ENCODE measurements at regions not wholly inside any gene's neighbourhood (a gene's known extent, or its start where the extent isn't known, plus 50 kb on each side); places are given as distances from the start of the nearest gene placed in this dataset.

- no peak for DNase-seq (ENCODE audit: low read depth)
Measured at GRCh38 chr2:221833966-221834365, 261.9 kb upstream of the EPHA4 start.

- no peak for DNase-seq (ENCODE audit: low read depth)
Measured at GRCh38 chr2:221831051-221831450, 258.9 kb upstream of the EPHA4 start.

- no peak for DNase-seq (ENCODE audit: low read depth)
Measured at GRCh38 chr2:221822416-221822815, 250.3 kb upstream of the EPHA4 start.

- DNase-seq (ENCODE audit: low read depth): no peak
Measured at GRCh38 chr2:221818616-221819320, 246.7 kb upstream of the EPHA4 start.

- DNase-seq (ENCODE audit: low read depth): no peak
Measured at GRCh38 chr2:221817878-221818277, 245.8 kb upstream of the EPHA4 start.

- DNase-seq (ENCODE audit: low read depth): peak; percentile 5
Measured at GRCh38 chr2:221817052-221817451, 244.9 kb upstream of the EPHA4 start.

GRCh38 chr2:221816566-221816965 is 244.5 kb upstream of the EPHA4 start:
- no peak for DNase-seq (ENCODE audit: low read depth)

GRCh38 chr2:221810650-221811049 is 238.5 kb upstream of the EPHA4 start:
- no peak for DNase-seq (ENCODE audit: low read depth)

GRCh38 chr2:221810245-221810644 is 238.1 kb upstream of the EPHA4 start:
- no peak for DNase-seq (ENCODE audit: low read depth)

- DNase-seq (ENCODE audit: low read depth): no peak
Measured at GRCh38 chr2:221808488-221808887, 236.4 kb upstream of the EPHA4 start.

- no peak for DNase-seq (ENCODE audit: low read depth)
Measured at GRCh38 chr2:221807706-221808105, 235.6 kb upstream of the EPHA4 start.

- DNase-seq (ENCODE audit: low read depth): no peak
Measured at GRCh38 chr2:221802089-221802488, 230.0 kb upstream of the EPHA4 start.

- DNase-seq (ENCODE audit: low read depth): no peak
Measured at GRCh38 chr2:221792971-221793521, 220.9 kb upstream of the EPHA4 start.

GRCh38 chr2:221791844-221792243 is 219.7 kb upstream of the EPHA4 start:
- no peak for DNase-seq (ENCODE audit: low read depth)

GRCh38 chr2:221787561-221787960 is 215.5 kb upstream of the EPHA4 start:
- DNase-seq (ENCODE audit: low read depth): no peak

GRCh38 chr2:221786297-221786926 is 214.3 kb upstream of the EPHA4 start:
- no peak for DNase-seq (ENCODE audit: low read depth)

- no peak for DNase-seq (ENCODE audit: low read depth)
Measured at GRCh38 chr2:221780281-221780688, 208.2 kb upstream of the EPHA4 start.

- DNase-seq (ENCODE audit: low read depth): no peak
Measured at GRCh38 chr2:221779614-221780067, 207.5 kb upstream of the EPHA4 start.

GRCh38 chr2:221778025-221778424 is 205.9 kb upstream of the EPHA4 start:
- no peak for DNase-seq (ENCODE audit: low read depth)

GRCh38 chr2:221777119-221777518 is 205.0 kb upstream of the EPHA4 start:
- DNase-seq (ENCODE audit: low read depth): no peak

GRCh38 chr2:221775096-221775495 is 203.0 kb upstream of the EPHA4 start:
- no peak for DNase-seq (ENCODE audit: low read depth)

GRCh38 chr2:221774136-221774535 is 202.0 kb upstream of the EPHA4 start:
- DNase-seq (ENCODE audit: low read depth): no peak

- no peak for DNase-seq (ENCODE audit: low read depth)
Measured at GRCh38 chr2:221771297-221771696, 199.2 kb upstream of the EPHA4 start.
